Ishikawa (cell line): ENCODE measurements at regions not wholly inside any gene's neighbourhood (a gene's known extent, or its start where the extent isn't known, plus 50 kb on each side); places are given as distances from the start of the nearest gene placed in this dataset.

ENCODE experiments used
- CEBPB ChIP-seq: IDR thresholded peaks from 2 replicates; pipeline ENCODE4 v1.6.1; 2012
- CREB1 ChIP-seq: IDR thresholded peaks from 2 replicates; pipeline ENCODE4 v1.6.1; 2012; ENCODE audit warnings: low read depth
- EGR1 ChIP-seq: IDR thresholded peaks from 2 replicates; pipeline ENCODE4 v1.6.1; 2012
- EP300 ChIP-seq: IDR thresholded peaks from 2 replicates; pipeline ENCODE4 v1.6.1; 2012; ENCODE audit warnings: borderline replicate concordance
- MAX ChIP-seq: IDR thresholded peaks from 2 replicates; pipeline ENCODE4 v1.6.1; 2012
- NFIC ChIP-seq: IDR thresholded peaks from 2 replicates; pipeline ENCODE4 v1.6.1; 2012
- RAD21 ChIP-seq: IDR thresholded peaks from 2 replicates; pipeline ENCODE4 v1.6.1; 2012; ENCODE audit warnings: low read depth
- REST ChIP-seq: IDR thresholded peaks from 2 replicates; pipeline ENCODE4 v1.6.1; 2012; ENCODE audit warnings: low read depth, mild to moderate bottlenecking
- TAF1 ChIP-seq: IDR thresholded peaks from 2 replicates; pipeline ENCODE4 v1.6.1; 2012; ENCODE audit warnings: low read depth, mild to moderate bottlenecking
- TCF12 ChIP-seq: IDR thresholded peaks from 2 replicates; pipeline ENCODE4 v1.6.1; 2012; ENCODE audit warnings: low read depth
- USF1 ChIP-seq: IDR thresholded peaks from 2 replicates; pipeline ENCODE4 v1.6.1; 2012
- YY1 ChIP-seq: IDR thresholded peaks from 2 replicates; pipeline ENCODE4 v1.6.1; 2012; ENCODE audit warnings: low read depth
- ZBTB7A ChIP-seq: IDR thresholded peaks from 2 replicates; pipeline ENCODE4 v1.6.1; 2012; ENCODE audit warnings: low read depth

DNA sequence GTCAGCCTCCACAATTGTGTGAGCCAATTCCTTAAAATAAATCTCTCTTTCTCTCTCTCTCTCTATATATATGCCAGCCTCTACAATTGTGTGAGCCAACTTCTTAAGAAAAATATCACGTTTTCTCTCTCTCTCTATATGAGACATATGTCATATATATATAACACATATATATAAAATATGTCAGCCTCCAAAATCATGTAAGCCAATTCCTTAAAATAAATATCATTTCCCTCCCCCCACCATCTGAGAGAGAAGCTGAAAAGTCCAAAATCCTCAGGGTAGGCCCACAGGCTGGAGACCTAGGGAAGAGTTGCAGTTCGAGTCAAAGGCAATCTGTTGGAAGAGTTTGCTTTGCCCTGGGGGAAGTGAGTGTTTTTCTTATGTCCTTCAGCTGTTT, 158.1 kb upstream of the RPS23 start:
- TF ChIP-seq YY1 (no peak), REST (no peak), MAX (no peak), RAD21 (no peak), CEBPB (no peak), ZBTB7A (no peak), EP300 (no peak), EGR1 (no peak), NFIC (no peak), TAF1 (no peak), CREB1 (no peak), USF1 (no peak), TCF12 (no peak)
